H1 (cell line): ENCODE measurements at regions not wholly inside any gene's neighbourhood (a gene's known extent, or its start where the extent isn't known, plus 50 kb on each side); places are given as distances from the start of the nearest gene placed in this dataset.

Experiments
- CTCF ChIA-PET: fragments of 300-600 bp; sonication (Branson Sonifier 250); formaldehyde crosslinking; loops from one replicate; lab custom pipeline; 2021; ENCODE audit not compliant: partially characterized antibody; lab: Charles Lee
- POLR2A ChIA-PET: fragments of 300-600 bp; sonication (Branson Sonifier 250); formaldehyde crosslinking; loops from one replicate; lab custom pipeline; 2021; ENCODE audit warnings: inconsistent platforms; ENCODE audit not compliant: partially characterized antibody; lab: Charles Lee
- DNase-seq, 2 experiments: peaks; one replicate each; pipeline versions ENCODE4 v3.0.0 to v3.0.0-alpha.2; 2010 to 2022; ENCODE audit warnings: low spot score in 2 of 2, low read depth in 1 of 2, mixed read lengths in 1 of 2
- FAIRE-seq: peaks from 2 replicates; lab custom pipeline; 2011; peaks lifted over from hg19 to GRCh38; lab: Jason Lieb, UNC
- H2AFZ ChIP-seq: 2 replicates; pipeline ENCODE4 v1.8.1; 2012; ENCODE audit warnings: low read length, inconsistent platforms
- H2AK5ac ChIP-seq: 2 replicates; pipeline ENCODE4 v1.6.1; 2013; ENCODE audit warnings: low read depth, low read length
- H2BK120ac ChIP-seq: replicated peaks from 2 replicates; pipeline ENCODE3; 2013; ENCODE audit warnings: low read depth, low read length, inconsistent platforms
- H2BK12ac ChIP-seq: 2 replicates; pipeline ENCODE4 v1.6.1; 2013; ENCODE audit warnings: low read depth, low read length
- H2BK15ac ChIP-seq: 2 replicates; pipeline ENCODE4 v1.6.1; 2013; ENCODE audit warnings: low read length
- H2BK20ac ChIP-seq: 2 replicates; pipeline ENCODE4 v1.6.1; 2013; ENCODE audit warnings: low read length
- H2BK5ac ChIP-seq: 2 replicates; pipeline ENCODE4 v1.6.1; 2013; ENCODE audit warnings: low read depth, low read length
- H3K14ac ChIP-seq: 2 replicates; pipeline ENCODE4 v1.6.1; 2013; ENCODE audit warnings: inconsistent platforms; ENCODE audit not compliant: insufficient read length
- H3K18ac ChIP-seq: 2 replicates; pipeline ENCODE4 v1.6.1; 2013; ENCODE audit warnings: low read length; ENCODE audit errors: extremely low read depth
- H3K23ac ChIP-seq: 2 replicates; pipeline ENCODE4 v1.6.1; 2013; ENCODE audit warnings: inconsistent platforms; ENCODE audit not compliant: insufficient read length
- H3K23me2 ChIP-seq: 2 replicates; pipeline ENCODE4 v1.6.1; 2013; ENCODE audit warnings: low read depth, low read length
- H3K27ac ChIP-seq: 2 replicates; pipeline ENCODE4 v1.6.1; 2011; ENCODE audit warnings: low read depth, low read length, inconsistent platforms
- H3K27me3 ChIP-seq, 4 experiments: replicated peaks in 1 of 4; 1 replicate in 1 of 4; 2 replicates in 3 of 4; pipeline versions ENCODE4 v1.6.1 to v1.8.1; 2011 to 2013; ENCODE audit warnings: low read length in 3 of 4, mild to moderate bottlenecking in 3 of 4, inconsistent platforms in 2 of 4, mixed read lengths in 2 of 4, moderate library complexity in 1 of 4; ENCODE audit not compliant: control insufficient read depth in 3 of 4, insufficient read depth in 3 of 4; ENCODE audit errors: extremely low read depth in 1 of 4
- H3K36me3 ChIP-seq, 4 experiments: 2 replicates each; pipeline versions ENCODE4 v1.6.1 to v1.8.1; 2011 to 2013; ENCODE audit warnings: mild to moderate bottlenecking in 4 of 4, low read length in 3 of 4, moderate library complexity in 2 of 4, control low read depth in 1 of 4, inconsistent platforms in 1 of 4; ENCODE audit not compliant: insufficient read depth in 4 of 4, control insufficient read depth in 2 of 4
- H3K4ac ChIP-seq: replicated peaks from 2 replicates; pipeline ENCODE3; 2013; ENCODE audit warnings: low read length, low read depth, mixed read lengths, inconsistent platforms; ENCODE audit not compliant: insufficient read length
- H3K4me1 ChIP-seq, 4 experiments: replicated peaks in 1 of 4; 1 replicate in 1 of 4; 2 replicates in 3 of 4; pipeline versions ENCODE4 v1.6.1 to v1.8.1; 2011 to 2013; ENCODE audit warnings: low read length in 3 of 4, inconsistent platforms in 2 of 4, mixed read lengths in 1 of 4; ENCODE audit not compliant: insufficient read depth in 4 of 4, control insufficient read depth in 3 of 4
- H3K4me2 ChIP-seq, 2 experiments: 2 replicates each; pipeline versions ENCODE4 v1.6.1 to v1.8.1; 2011 to 2013; ENCODE audit warnings: low read depth in 2 of 2, low read length in 2 of 2, control low read depth in 1 of 2, inconsistent platforms in 1 of 2, mild to moderate bottlenecking in 1 of 2; ENCODE audit not compliant: insufficient read depth in 1 of 2
- H3K4me3 ChIP-seq, 4 experiments: fragments of 200-600, 300-600 bp in 1 of 4; sonication (generic), shearing (Covaris generic), sonication (Bioruptor Twin) in 1 of 4; 2 replicates each; pipeline versions ENCODE4 v1.5.1 to v1.8.1; 2011 to 2016; ENCODE audit warnings: low read length in 4 of 4, low read depth in 3 of 4, control low read depth in 2 of 4, inconsistent platforms in 2 of 4, mild to moderate bottlenecking in 2 of 4, mixed read lengths in 1 of 4, moderate library complexity in 1 of 4; ENCODE audit not compliant: insufficient read depth in 2 of 4; ENCODE audit errors: extremely low read depth in 1 of 4
- H3K56ac ChIP-seq: replicated peaks from 2 replicates; pipeline ENCODE3; 2013; ENCODE audit warnings: low read depth, mild to moderate bottlenecking, mixed read lengths, low read length, inconsistent platforms; ENCODE audit not compliant: insufficient read length
- H3K79me1 ChIP-seq: 2 replicates; pipeline ENCODE4 v1.6.1; 2013; ENCODE audit warnings: low read depth, low read length, control low read depth
- H3K79me2 ChIP-seq, 2 experiments: 2 replicates each; pipeline versions ENCODE4 v1.6.1 to v1.8.1; 2012 to 2013; ENCODE audit warnings: low read length in 2 of 2, mild to moderate bottlenecking in 2 of 2, inconsistent platforms in 1 of 2; ENCODE audit not compliant: insufficient read depth in 2 of 2, control insufficient read depth in 1 of 2
- H3K9ac ChIP-seq, 4 experiments: replicated peaks in 1 of 4; 1 replicate in 1 of 4; 2 replicates in 3 of 4; pipeline versions ENCODE4 v1.6.1 to v1.8.1; 2011 to 2013; ENCODE audit warnings: low read depth in 3 of 4, low read length in 3 of 4, control low read depth in 2 of 4, mild to moderate bottlenecking in 2 of 4, moderate library complexity in 2 of 4, inconsistent platforms in 1 of 4; ENCODE audit errors: extremely low read depth in 1 of 4
- H3K9me3 ChIP-seq, 2 experiments: 2 replicates each; pipeline versions ENCODE4 v1.6.1 to v1.8.1; 2012 to 2013; ENCODE audit warnings: mild to moderate bottlenecking in 2 of 2, moderate library complexity in 2 of 2, control low read depth in 1 of 2, inconsistent platforms in 1 of 2, low read depth in 1 of 2, low read length in 1 of 2, mixed read lengths in 1 of 2; ENCODE audit not compliant: insufficient read depth in 2 of 2
- H4K20me1 ChIP-seq, 2 experiments: replicated peaks in 1 of 2; 2 replicates each; pipeline versions ENCODE3 to v1.8.1; 2011 to 2013; ENCODE audit warnings: inconsistent platforms in 2 of 2, low read length in 2 of 2, mild to moderate bottlenecking in 1 of 2; ENCODE audit not compliant: insufficient read depth in 2 of 2, control insufficient read depth in 1 of 2
- H4K5ac ChIP-seq: 2 replicates; pipeline ENCODE4 v1.6.1; 2013; ENCODE audit warnings: low read length, low read depth, mixed read lengths, inconsistent platforms; ENCODE audit not compliant: insufficient read length
- H4K8ac ChIP-seq: 2 replicates; pipeline ENCODE4 v1.8.0; 2013; ENCODE audit warnings: mild to moderate bottlenecking, moderate library complexity, low read length, inconsistent platforms; ENCODE audit not compliant: insufficient read depth; ENCODE audit errors: extremely low read depth
- H4K91ac ChIP-seq: replicated peaks from 2 replicates; pipeline ENCODE3; 2013; ENCODE audit warnings: low read length, mixed read lengths, inconsistent platforms; ENCODE audit not compliant: insufficient read length
- ATF2 ChIP-seq: IDR thresholded peaks from 2 replicates; pipeline ENCODE4 v1.6.1; 2012; ENCODE audit warnings: low read length, inconsistent platforms
- CBX8 ChIP-seq: fragments of 300-800, 300-1000 bp; sonication (generic); IDR thresholded peaks from 2 replicates; pipeline ENCODE4 v1.7.1; 2016; ENCODE audit warnings: low read depth, low read length, borderline replicate concordance
- CEBPB ChIP-seq: IDR thresholded peaks from 2 replicates; pipeline ENCODE4 v1.6.1; 2012; ENCODE audit warnings: low read depth, low read length
- E2F6 ChIP-seq: IDR thresholded peaks from 2 replicates; pipeline ENCODE4 v1.6.1; 2012; ENCODE audit warnings: inconsistent platforms
- EZH2 ChIP-seq: fragments of 200-600 bp; sonication (generic); IDR thresholded peaks from 2 replicates; pipeline ENCODE4 v1.7.1; 2012; ENCODE audit warnings: low read depth, mild to moderate bottlenecking, moderate library complexity, low read length, inconsistent platforms; ENCODE audit not compliant: severe bottlenecking
- FOSL1 ChIP-seq: IDR thresholded peaks from 2 replicates; pipeline ENCODE4 v1.6.1; 2011; ENCODE audit warnings: mild to moderate bottlenecking, low read depth, low read length, moderate library complexity; ENCODE audit not compliant: insufficient read depth
- JUND ChIP-seq: IDR thresholded peaks from 2 replicates; pipeline ENCODE4 v1.6.1; 2011; ENCODE audit warnings: mild to moderate bottlenecking, improper control_type of control experiment, low read length
- KDM1A ChIP-seq: fragments of 200-600, 300-600 bp; sonication (generic); IDR thresholded peaks from 2 replicates; pipeline ENCODE4 v1.7.1; 2016; ENCODE audit warnings: mild to moderate bottlenecking, low read length, borderline replicate concordance
- SIN3A ChIP-seq, 2 experiments: IDR thresholded peaks in 1 of 2; conservative IDR thresholded peaks in 1 of 2; 2 replicates each; pipeline ENCODE4 v1.6.1; 2011 to 2012; ENCODE audit warnings: low read length in 2 of 2, improper control_type of control experiment in 1 of 2, low read depth in 1 of 2, mild to moderate bottlenecking in 1 of 2
- SUZ12 ChIP-seq: fragments of 200-600 bp; sonication (generic); IDR thresholded peaks from 2 replicates; pipeline ENCODE4 v1.6.1; 2012; ENCODE audit warnings: mild to moderate bottlenecking, inconsistent platforms, low read length, moderate library complexity, mixed read lengths
- WGBS, 2 experiments: shearing (Covaris generic) in 1 of 2; methylation state at CpG; one replicate each; pipeline versions ENCODE4 v1.1.6 to v1.1.7; 2013 to 2015; ENCODE audit warnings: low lambda C conversion rate in 2 of 2, mixed read lengths in 2 of 2, inconsistent platforms in 1 of 2, low coverage in 1 of 2, missing lambda C conversion rate in 1 of 2; ENCODE audit not compliant: insufficient replicate concordance in 2 of 2, insufficient coverage in 1 of 2, insufficient read length in 1 of 2; ENCODE audit errors: extremely low coverage in 1 of 2, missing lambda C conversion rate in 1 of 2; 5-methylcytosine and 5-hydroxymethylcytosine counted together
- TF ChIP-seq, protein P1 (sequence below): IDR thresholded peaks from 2 replicates; pipeline ENCODE4 v1.6.1; 2011; ENCODE audit warnings: low read length, improper control_type of control experiment

DNA sequence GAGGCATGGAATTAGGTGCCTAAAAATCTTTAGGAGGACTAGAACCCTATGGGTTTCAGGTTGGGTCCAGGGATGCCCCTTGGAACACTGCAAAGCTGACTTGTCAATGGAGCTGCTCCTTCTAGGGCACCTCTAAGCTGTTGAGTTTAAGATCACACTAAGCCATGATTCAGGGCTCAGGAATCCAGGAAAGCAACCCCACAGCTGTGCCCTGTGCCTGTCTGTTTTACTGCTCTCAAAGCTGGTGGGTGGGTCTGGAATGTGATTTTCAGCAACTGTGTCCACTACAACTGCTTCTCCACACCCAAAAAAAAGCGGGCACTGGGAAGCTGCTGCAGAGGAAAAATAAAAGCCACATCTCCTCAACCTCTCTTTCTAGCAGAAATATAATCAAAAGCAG, 310.4 kb upstream of the MOCS1 start:
- no peaks in the 10 kb centered on the region for H3K79me2 ChIP-seq
- H3K9ac ChIP-seq, result no peak overlapping the region
- no peaks in the 10 kb centered on the region for H3K36me3 ChIP-seq
- DNase-seq, result no peak
- H3K4me1 ChIP-seq, result no peaks in the 10 kb centered on the region
- 92% methylated on average over 1 of the region's 1 CpG; no CpG with 5 or more reads in 1 of the 2 experiments for WGBS, 2 experiments
- ChIA-PET POLR2A (no interaction called here), CTCF (interaction anchor here (0.7 kb wide), 1 partner anchor 127 kb away, joined by 3 read pairs; no protein-coding TSS in a partner anchor)
- H3K79me1 ChIP-seq, result no peaks in the 10 kb centered on the region
- H2BK15ac ChIP-seq, result no peak overlapping the region
- no peak overlapping the region for H2BK120ac ChIP-seq
- H4K20me1 ChIP-seq, result no peaks in the 10 kb centered on the region
- no peak overlapping the region for H3K14ac ChIP-seq
- H3K4me3 ChIP-seq, result no peak overlapping the region
- H2BK20ac ChIP-seq, result no peak overlapping the region
- no peak overlapping the region for H2AFZ ChIP-seq
- no peaks in the 10 kb centered on the region; the same call in 1 of the 2 replicates for H3K23me2 ChIP-seq
- H3K4me2 ChIP-seq, result no peak overlapping the region
- H2AK5ac ChIP-seq, result no peak overlapping the region
- H4K91ac ChIP-seq, result no peak overlapping the region
- H3K27ac ChIP-seq, result no peak overlapping the region
- no peak for FAIRE-seq
- no peak overlapping the region for H2BK5ac ChIP-seq
- no peaks in the 10 kb centered on the region for H3K27me3 ChIP-seq
- H3K9me3 ChIP-seq, result peaks cover 0 to 3% of the 10 kb centered on the region in 2 experiments; a peak in 1 of 4 replicates
- H4K5ac ChIP-seq, result no peak overlapping the region
- no peak overlapping the region for H2BK12ac ChIP-seq
- no peak overlapping the region for H3K4ac ChIP-seq
- H3K23ac ChIP-seq, result no peak overlapping the region
- no peak overlapping the region for H3K56ac ChIP-seq
- H3K18ac ChIP-seq, result no peak overlapping the region
- H4K8ac ChIP-seq, result no peak overlapping the region
- TF ChIP-seq KDM1A (no peak), JUND (no peak), EZH2 (no peak), ATF2 (no peak), FOSL1 (no peak), CBX8 (no peak), SUZ12 (no peak), E2F6 (no peak), CEBPB (no peak), SIN3A (conservative IDR thresholded peaks at IDR 0.05 in 1 of 2, IDR thresholded peaks at IDR 0.05 in 1 of 2; ENCODE audit: low read depth in 1 of 2, low read length in 2 of 2) (no peak)
- TF ChIP-seq, protein P1, sequence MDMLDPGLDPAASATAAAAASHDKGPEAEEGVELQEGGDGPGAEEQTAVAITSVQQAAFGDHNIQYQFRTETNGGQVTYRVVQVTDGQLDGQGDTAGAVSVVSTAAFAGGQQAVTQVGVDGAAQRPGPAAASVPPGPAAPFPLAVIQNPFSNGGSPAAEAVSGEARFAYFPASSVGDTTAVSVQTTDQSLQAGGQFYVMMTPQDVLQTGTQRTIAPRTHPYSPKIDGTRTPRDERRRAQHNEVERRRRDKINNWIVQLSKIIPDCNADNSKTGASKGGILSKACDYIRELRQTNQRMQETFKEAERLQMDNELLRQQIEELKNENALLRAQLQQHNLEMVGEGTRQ, result no peak
